AG09319 (cell line): ENCODE measurements at regions not wholly inside any gene's neighbourhood (a gene's known extent, or its start where the extent isn't known, plus 50 kb on each side); places are given as distances from the start of the nearest gene placed in this dataset.

Experiments used
- DNase-seq: peaks from one replicate; pipeline ENCODE4 v3.0.0-alpha.2; 2010; ENCODE audit warnings: low read depth; ENCODE audit errors: extremely low read depth
- CTCF ChIP-seq: IDR thresholded peaks from 2 replicates; pipeline ENCODE4 v1.5.1; 2011; ENCODE audit warnings: low read depth, mild to moderate bottlenecking, inconsistent platforms, low read length, moderate library complexity

- no peak for DNase-seq
- TF ChIP-seq CTCF: no peak
These were observed 639.8 kb upstream of the ZEB2 start for GRCh38 chr2:145159676-145160075.

GRCh38 chr2:145157741-145158591 is 638.0 kb upstream of the ZEB2 start:
- TF ChIP-seq CTCF: no peak
- peak; percentile 82 for DNase-seq

GRCh38 chr2:145157036-145157675 is 637.2 kb upstream of the ZEB2 start:
- DNase-seq: no peak
- no peak for TF ChIP-seq CTCF

GRCh38 chr2:145156199-145156598 is 636.3 kb upstream of the ZEB2 start:
- no peak for DNase-seq
- TF ChIP-seq CTCF: no peak

GRCh38 chr2:145155196-145155595 is 635.3 kb upstream of the ZEB2 start:
- TF ChIP-seq CTCF: no peak
- DNase-seq: no peak

GRCh38 chr2:145154731-145155130 is 634.8 kb upstream of the ZEB2 start:
- no peak for TF ChIP-seq CTCF
- no peak for DNase-seq

GRCh38 chr2:145146691-145147090 is 626.8 kb upstream of the ZEB2 start:
- TF ChIP-seq CTCF: no peak
- no peak for DNase-seq
